ENCODE measurements at regions not wholly inside any gene's neighbourhood (a gene's known extent, or its start where the extent isn't known, plus 50 kb on each side); places are given as distances from the start of the nearest gene placed in this dataset.

DNA sequence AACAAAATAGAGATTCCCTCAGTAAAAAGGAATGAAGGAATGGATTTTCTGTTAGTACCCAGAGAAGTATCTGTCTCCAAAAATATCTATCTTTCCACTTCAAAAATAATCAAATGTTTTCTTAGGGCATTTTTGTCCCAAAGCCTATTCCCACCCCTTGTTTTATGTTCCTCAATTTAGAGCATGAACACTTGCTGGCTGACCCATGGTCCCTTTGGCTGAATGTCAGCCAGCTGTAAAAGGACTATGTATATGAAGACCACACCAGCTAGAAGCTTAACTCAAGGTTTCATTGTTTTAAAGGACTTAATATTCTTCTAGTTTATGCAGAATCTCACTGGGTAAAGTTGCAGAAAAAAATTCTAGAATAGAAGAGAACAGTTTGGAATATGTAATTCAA is 931.2 kb downstream of the MCTP2 start:
- TF ChIP-seq CTCF (conservative IDR thresholded peaks at IDR 0.05; ENCODE audit: low read depth in 2 of 2) (no peak), POLR2AphosphoS5 (IDR thresholded peaks at IDR 0.05; ENCODE audit: low read depth) (no peak), EZH2 (IDR thresholded peaks at IDR 0.05; ENCODE audit: low read depth, unreplicated experiment) (no peak), EZH2phosphoT487 (IDR thresholded peaks at IDR 0.05; ENCODE audit: unreplicated experiment) (no peak), CREB1 (CRISPR knock-in tag; IDR thresholded peaks at IDR 0.05; ENCODE audit: low read depth) (no peak), STAT1 (IDR thresholded peaks at IDR 0.05; ENCODE audit: unreplicated experiment) (no peak), NANOG (IDR thresholded peaks at IDR 0.05; ENCODE audit: borderline replicate concordance) (no peak), JUNB (IDR thresholded peaks at IDR 0.05; ENCODE audit: unreplicated experiment) (no peak), ZNF114 (CRISPR knock-in tag; IDR thresholded peaks at IDR 0.05) (no peak), ZNF331 (CRISPR knock-in tag; IDR thresholded peaks at IDR 0.05; ENCODE audit: low read depth) (no peak)
- TF ChIP-seq, protein P1, sequence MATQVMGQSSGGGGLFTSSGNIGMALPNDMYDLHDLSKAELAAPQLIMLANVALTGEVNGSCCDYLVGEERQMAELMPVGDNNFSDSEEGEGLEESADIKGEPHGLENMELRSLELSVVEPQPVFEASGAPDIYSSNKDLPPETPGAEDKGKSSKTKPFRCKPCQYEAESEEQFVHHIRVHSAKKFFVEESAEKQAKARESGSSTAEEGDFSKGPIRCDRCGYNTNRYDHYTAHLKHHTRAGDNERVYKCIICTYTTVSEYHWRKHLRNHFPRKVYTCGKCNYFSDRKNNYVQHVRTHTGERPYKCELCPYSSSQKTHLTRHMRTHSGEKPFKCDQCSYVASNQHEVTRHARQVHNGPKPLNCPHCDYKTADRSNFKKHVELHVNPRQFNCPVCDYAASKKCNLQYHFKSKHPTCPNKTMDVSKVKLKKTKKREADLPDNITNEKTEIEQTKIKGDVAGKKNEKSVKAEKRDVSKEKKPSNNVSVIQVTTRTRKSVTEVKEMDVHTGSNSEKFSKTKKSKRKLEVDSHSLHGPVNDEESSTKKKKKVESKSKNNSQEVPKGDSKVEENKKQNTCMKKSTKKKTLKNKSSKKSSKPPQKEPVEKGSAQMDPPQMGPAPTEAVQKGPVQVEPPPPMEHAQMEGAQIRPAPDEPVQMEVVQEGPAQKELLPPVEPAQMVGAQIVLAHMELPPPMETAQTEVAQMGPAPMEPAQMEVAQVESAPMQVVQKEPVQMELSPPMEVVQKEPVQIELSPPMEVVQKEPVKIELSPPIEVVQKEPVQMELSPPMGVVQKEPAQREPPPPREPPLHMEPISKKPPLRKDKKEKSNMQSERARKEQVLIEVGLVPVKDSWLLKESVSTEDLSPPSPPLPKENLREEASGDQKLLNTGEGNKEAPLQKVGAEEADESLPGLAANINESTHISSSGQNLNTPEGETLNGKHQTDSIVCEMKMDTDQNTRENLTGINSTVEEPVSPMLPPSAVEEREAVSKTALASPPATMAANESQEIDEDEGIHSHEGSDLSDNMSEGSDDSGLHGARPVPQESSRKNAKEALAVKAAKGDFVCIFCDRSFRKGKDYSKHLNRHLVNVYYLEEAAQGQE (IDR thresholded peaks at IDR 0.05; ENCODE audit: unreplicated experiment) = no peak
- TF ChIP-seq, protein P2, sequence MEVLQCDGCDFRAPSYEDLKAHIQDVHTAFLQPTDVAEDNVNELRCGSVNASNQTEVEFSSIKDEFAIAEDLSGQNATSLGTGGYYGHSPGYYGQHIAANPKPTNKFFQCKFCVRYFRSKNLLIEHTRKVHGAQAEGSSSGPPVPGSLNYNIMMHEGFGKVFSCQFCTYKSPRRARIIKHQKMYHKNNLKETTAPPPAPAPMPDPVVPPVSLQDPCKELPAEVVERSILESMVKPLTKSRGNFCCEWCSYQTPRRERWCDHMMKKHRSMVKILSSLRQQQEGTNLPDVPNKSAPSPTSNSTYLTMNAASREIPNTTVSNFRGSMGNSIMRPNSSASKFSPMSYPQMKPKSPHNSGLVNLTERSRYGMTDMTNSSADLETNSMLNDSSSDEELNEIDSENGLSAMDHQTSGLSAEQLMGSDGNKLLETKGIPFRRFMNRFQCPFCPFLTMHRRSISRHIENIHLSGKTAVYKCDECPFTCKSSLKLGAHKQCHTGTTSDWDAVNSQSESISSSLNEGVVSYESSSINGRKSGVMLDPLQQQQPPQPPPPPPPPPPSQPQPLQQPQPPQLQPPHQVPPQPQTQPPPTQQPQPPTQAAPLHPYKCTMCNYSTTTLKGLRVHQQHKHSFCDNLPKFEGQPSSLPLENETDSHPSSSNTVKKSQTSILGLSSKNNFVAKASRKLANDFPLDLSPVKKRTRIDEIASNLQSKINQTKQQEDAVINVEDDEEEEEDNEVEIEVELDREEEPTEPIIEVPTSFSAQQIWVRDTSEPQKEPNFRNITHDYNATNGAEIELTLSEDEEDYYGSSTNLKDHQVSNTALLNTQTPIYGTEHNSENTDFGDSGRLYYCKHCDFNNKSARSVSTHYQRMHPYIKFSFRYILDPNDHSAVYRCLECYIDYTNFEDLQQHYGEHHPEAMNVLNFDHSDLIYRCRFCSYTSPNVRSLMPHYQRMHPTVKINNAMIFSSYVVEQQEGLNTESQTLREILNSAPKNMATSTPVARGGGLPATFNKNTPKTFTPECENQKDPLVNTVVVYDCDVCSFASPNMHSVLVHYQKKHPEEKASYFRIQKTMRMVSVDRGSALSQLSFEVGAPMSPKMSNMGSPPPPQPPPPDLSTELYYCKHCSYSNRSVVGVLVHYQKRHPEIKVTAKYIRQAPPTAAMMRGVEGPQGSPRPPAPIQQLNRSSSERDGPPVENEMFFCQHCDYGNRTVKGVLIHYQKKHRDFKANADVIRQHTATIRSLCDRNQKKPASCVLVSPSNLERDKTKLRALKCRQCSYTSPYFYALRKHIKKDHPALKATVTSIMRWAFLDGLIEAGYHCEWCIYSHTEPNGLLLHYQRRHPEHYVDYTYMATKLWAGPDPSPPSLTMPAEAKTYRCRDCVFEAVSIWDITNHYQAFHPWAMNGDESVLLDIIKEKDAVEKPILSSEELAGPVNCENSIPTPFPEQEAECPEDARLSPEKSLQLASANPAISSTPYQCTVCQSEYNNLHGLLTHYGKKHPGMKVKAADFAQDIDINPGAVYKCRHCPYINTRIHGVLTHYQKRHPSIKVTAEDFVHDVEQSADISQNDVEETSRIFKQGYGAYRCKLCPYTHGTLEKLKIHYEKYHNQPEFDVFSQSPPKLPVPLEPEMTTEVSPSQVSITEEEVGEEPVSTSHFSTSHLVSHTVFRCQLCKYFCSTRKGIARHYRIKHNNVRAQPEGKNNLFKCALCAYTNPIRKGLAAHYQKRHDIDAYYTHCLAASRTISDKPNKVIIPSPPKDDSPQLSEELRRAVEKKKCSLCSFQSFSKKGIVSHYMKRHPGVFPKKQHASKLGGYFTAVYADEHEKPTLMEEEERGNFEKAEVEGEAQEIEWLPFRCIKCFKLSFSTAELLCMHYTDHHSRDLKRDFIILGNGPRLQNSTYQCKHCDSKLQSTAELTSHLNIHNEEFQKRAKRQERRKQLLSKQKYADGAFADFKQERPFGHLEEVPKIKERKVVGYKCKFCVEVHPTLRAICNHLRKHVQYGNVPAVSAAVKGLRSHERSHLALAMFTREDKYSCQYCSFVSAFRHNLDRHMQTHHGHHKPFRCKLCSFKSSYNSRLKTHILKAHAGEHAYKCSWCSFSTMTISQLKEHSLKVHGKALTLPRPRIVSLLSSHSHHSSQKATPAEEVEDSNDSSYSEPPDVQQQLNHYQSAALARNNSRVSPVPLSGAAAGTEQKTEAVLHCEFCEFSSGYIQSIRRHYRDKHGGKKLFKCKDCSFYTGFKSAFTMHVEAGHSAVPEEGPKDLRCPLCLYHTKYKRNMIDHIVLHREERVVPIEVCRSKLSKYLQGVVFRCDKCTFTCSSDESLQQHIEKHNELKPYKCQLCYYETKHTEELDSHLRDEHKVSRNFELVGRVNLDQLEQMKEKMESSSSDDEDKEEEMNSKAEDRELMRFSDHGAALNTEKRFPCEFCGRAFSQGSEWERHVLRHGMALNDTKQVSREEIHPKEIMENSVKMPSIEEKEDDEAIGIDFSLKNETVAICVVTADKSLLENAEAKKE (CRISPR knock-in tag; IDR thresholded peaks at IDR 0.05) = no peak
- TF ChIP-seq, protein P3, sequence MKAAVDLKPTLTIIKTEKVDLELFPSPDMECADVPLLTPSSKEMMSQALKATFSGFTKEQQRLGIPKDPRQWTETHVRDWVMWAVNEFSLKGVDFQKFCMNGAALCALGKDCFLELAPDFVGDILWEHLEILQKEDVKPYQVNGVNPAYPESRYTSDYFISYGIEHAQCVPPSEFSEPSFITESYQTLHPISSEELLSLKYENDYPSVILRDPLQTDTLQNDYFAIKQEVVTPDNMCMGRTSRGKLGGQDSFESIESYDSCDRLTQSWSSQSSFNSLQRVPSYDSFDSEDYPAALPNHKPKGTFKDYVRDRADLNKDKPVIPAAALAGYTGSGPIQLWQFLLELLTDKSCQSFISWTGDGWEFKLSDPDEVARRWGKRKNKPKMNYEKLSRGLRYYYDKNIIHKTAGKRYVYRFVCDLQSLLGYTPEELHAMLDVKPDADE (IDR thresholded peaks at IDR 0.05) = no peak
